ENCODE measurements at regions not wholly inside any gene's neighbourhood (a gene's known extent, or its start where the extent isn't known, plus 50 kb on each side); places are given as distances from the start of the nearest gene placed in this dataset.

DNA sequence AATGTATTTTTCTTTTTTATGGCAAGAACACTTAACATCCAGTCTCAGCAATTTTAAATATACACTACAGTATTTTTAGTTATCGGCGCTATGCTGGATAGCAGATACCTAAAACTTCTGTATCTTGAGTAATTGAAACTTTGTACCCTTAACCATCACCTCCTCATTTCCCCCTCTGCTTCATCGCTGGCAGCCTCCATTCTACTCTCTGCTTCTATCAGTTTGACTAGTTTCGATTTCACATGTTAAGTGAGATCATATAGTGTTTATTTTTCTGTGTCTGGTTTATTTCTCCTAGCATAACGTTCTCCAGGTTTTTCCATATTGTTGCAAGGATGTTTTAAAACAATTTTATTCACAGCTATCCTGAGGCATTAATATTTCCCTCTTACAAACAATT, 340.8 kb upstream of the SLC10A2 start:
- 77 to 83% methylated on average over 5 of the region's 5 CpGs for WGBS, 2 donors
- Histone ChIP-seq H3K4me3 (no peak overlapping the region), H3K36me3 (no peaks in the 10 kb centered on the region), H3K27ac (no peak overlapping the region), H3K4me1 (peaks cover 0 to 10% (median 0%) of the 10 kb centered on the region in 4 donors), H3K9me3 (no peaks in the 10 kb centered on the region), H3K27me3 (no peaks in the 10 kb centered on the region)
- intact Hi-C loops (cut with DNase I), result no loop called here
- no peak for TF ChIP-seq POLR2AphosphoS5 (IDR thresholded peaks at IDR 0.05)
- TF ChIP-seq POLR2A (IDR thresholded peaks at IDR 0.05), result no peak
- TF ChIP-seq EP300 (IDR thresholded peaks at IDR 0.05), result no peak
- TF ChIP-seq, protein P1, sequence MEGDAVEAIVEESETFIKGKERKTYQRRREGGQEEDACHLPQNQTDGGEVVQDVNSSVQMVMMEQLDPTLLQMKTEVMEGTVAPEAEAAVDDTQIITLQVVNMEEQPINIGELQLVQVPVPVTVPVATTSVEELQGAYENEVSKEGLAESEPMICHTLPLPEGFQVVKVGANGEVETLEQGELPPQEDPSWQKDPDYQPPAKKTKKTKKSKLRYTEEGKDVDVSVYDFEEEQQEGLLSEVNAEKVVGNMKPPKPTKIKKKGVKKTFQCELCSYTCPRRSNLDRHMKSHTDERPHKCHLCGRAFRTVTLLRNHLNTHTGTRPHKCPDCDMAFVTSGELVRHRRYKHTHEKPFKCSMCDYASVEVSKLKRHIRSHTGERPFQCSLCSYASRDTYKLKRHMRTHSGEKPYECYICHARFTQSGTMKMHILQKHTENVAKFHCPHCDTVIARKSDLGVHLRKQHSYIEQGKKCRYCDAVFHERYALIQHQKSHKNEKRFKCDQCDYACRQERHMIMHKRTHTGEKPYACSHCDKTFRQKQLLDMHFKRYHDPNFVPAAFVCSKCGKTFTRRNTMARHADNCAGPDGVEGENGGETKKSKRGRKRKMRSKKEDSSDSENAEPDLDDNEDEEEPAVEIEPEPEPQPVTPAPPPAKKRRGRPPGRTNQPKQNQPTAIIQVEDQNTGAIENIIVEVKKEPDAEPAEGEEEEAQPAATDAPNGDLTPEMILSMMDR (IDR thresholded peaks at IDR 0.05), result no peak
- DNase-seq, result no peak

DNA sequence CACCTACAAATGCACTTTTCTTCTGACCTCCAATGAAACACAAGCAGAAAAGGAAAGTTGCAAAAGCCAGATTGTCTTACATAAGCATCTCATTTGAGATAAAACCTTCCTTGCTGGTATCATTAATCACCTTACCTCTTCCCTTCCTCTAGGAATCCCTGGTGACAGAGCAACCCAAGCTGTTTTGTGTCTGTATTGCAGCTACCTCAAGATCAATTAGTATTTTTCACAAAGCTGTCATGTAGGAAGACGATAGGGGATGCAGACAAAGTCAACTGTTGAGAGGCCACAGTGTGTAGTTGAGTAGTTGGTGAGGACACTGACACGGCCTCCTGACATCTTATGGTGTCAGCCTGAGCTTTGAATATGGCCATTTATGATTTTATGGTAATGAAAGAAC, 339.1 kb upstream of the SLC10A2 start:
- H3K27ac ChIP-seq, result no peak overlapping the region
- 70 to 76% methylated on average over 2 of the region's 2 CpGs for WGBS, 2 donors
- H3K4me3 ChIP-seq, result no peak overlapping the region
- TF ChIP-seq POLR2A (IDR thresholded peaks at IDR 0.05) (no peak), POLR2AphosphoS5 (IDR thresholded peaks at IDR 0.05) (no peak), EP300 (IDR thresholded peaks at IDR 0.05) (no peak)
- TF ChIP-seq, protein P1 (IDR thresholded peaks at IDR 0.05), result no peak
- H3K36me3 ChIP-seq, result no peaks in the 10 kb centered on the region
- intact Hi-C loops (cut with DNase I), result no loop called here
- DNase-seq, result no peak
- H3K9me3 ChIP-seq, result no peaks in the 10 kb centered on the region
- no peaks in the 10 kb centered on the region for H3K27me3 ChIP-seq
- H3K4me1 ChIP-seq, result peaks cover 0 to 10% (median 0%) of the 10 kb centered on the region in 4 donors

GRCh38 chr13:103403814-103404213, 337.6 kb upstream of the SLC10A2 start:
- no peaks in the 10 kb centered on the region for H3K9me3 ChIP-seq
- DNase-seq, result no peak
- no peak overlapping the region for H3K27ac ChIP-seq
- TF ChIP-seq, protein P1 (IDR thresholded peaks at IDR 0.05), result no peak
- TF ChIP-seq POLR2A (IDR thresholded peaks at IDR 0.05) (no peak), POLR2AphosphoS5 (IDR thresholded peaks at IDR 0.05) (no peak), EP300 (IDR thresholded peaks at IDR 0.05) (no peak)
- WGBS, 2 donors, result 10 to 46% methylated on average over 1 of the region's 1 CpG
- H3K4me1 ChIP-seq, result peaks cover 0 to 10% (median 0%) of the 10 kb centered on the region in 4 donors
- H3K4me3 ChIP-seq, result no peak overlapping the region
- intact Hi-C loops (cut with DNase I), result no loop called here
- no peaks in the 10 kb centered on the region for H3K27me3 ChIP-seq
- no peaks in the 10 kb centered on the region for H3K36me3 ChIP-seq

DNA sequence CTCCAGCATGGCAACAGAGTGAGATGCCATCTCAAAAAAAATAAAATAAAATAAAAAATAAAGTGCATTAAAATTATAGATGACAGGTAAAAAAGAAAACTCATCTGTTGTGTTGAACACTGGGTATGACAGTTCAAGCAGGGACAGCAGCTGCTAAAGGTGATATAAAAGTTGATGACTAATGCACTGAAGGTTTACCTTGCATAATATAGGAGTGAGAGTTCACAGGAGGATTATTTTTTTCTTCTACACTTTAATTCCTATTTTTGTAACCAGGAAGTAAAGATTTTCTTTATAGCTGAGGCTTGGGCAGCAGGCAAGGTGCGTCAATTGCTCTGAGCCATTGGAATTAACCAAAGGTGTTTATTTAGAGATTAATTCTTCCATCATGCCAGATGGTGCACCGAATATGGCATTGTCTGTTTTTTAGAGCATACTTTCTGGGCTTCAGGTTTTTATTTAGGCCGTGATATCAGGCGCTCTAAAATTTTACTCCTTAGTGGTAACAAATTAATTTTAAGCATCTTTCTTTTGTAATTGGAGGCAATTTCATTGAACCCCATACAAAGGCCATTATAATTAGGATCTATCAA, 337.0 kb upstream of the SLC10A2 start:
- H3K27ac ChIP-seq, result no peak overlapping the region
- WGBS, 2 donors, result 19 to 78% methylated on average over 4 of the region's 4 CpGs
- H3K27me3 ChIP-seq, result no peaks in the 10 kb centered on the region
- peaks cover 0 to 10% (median 0%) of the 10 kb centered on the region in 4 donors for H3K4me1 ChIP-seq
- H3K9me3 ChIP-seq, result no peaks in the 10 kb centered on the region
- intact Hi-C loops (cut with DNase I), result no loop called here
- H3K36me3 ChIP-seq, result no peaks in the 10 kb centered on the region
- no peak for DNase-seq
- no peak overlapping the region for H3K4me3 ChIP-seq
- no peak for TF ChIP-seq POLR2A (IDR thresholded peaks at IDR 0.05)
- TF ChIP-seq POLR2AphosphoS5 (IDR thresholded peaks at IDR 0.05), result no peak
- no peak for TF ChIP-seq EP300 (IDR thresholded peaks at IDR 0.05)
- TF ChIP-seq, protein P1 (IDR thresholded peaks at IDR 0.05), result no peak

GRCh38 chr13:103395139-103395538, 328.9 kb upstream of the SLC10A2 start:
- Histone ChIP-seq H3K9me3 (no peaks in the 10 kb centered on the region), H3K27ac (no peak overlapping the region), H3K36me3 (no peaks in the 10 kb centered on the region), H3K4me1 (peaks cover 0 to 19% (median 5%) of the 10 kb centered on the region in 4 donors), H3K27me3 (no peaks in the 10 kb centered on the region), H3K4me3 (no peak overlapping the region)
- no peak for TF ChIP-seq POLR2A (IDR thresholded peaks at IDR 0.05)
- TF ChIP-seq EP300 (IDR thresholded peaks at IDR 0.05), result no peak
- no peak for TF ChIP-seq POLR2AphosphoS5 (IDR thresholded peaks at IDR 0.05)
- TF ChIP-seq, protein P1 (IDR thresholded peaks at IDR 0.05), result no peak
- intact Hi-C loops (cut with DNase I), result no loop called here
- DNase-seq, result no peak
- WGBS, 2 donors, result 83 to 85% methylated on average over 2 of the region's 2 CpGs
